ENCODE measurements at regions not wholly inside any gene's neighbourhood (a gene's known extent, or its start where the extent isn't known, plus 50 kb on each side); places are given as distances from the start of the nearest gene placed in this dataset.

- TF ChIP-seq, protein P1, sequence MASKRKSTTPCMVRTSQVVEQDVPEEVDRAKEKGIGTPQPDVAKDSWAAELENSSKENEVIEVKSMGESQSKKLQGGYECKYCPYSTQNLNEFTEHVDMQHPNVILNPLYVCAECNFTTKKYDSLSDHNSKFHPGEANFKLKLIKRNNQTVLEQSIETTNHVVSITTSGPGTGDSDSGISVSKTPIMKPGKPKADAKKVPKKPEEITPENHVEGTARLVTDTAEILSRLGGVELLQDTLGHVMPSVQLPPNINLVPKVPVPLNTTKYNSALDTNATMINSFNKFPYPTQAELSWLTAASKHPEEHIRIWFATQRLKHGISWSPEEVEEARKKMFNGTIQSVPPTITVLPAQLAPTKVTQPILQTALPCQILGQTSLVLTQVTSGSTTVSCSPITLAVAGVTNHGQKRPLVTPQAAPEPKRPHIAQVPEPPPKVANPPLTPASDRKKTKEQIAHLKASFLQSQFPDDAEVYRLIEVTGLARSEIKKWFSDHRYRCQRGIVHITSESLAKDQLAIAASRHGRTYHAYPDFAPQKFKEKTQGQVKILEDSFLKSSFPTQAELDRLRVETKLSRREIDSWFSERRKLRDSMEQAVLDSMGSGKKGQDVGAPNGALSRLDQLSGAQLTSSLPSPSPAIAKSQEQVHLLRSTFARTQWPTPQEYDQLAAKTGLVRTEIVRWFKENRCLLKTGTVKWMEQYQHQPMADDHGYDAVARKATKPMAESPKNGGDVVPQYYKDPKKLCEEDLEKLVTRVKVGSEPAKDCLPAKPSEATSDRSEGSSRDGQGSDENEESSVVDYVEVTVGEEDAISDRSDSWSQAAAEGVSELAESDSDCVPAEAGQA (IDR thresholded peaks at IDR 0.05; ENCODE audit: low read depth): no peak
- TF ChIP-seq, protein P1 (CRISPR knock-in tag; IDR thresholded peaks at IDR 0.05; ENCODE audit: borderline replicate concordance): no peak
- no peak for TF ChIP-seq ZNF333 (CRISPR knock-in tag; IDR thresholded peaks at IDR 0.05; ENCODE audit: borderline replicate concordance)
- no peak for TF ChIP-seq SMAD1 (CRISPR knock-in tag; IDR thresholded peaks at IDR 0.05; ENCODE audit: borderline replicate concordance, low read depth)
Measured at GRCh38 chr18:65983750-65984149, 232.9 kb downstream of the CDH7 start (continued).

GRCh38 chr18:65975536-65975935, 224.7 kb downstream of the CDH7 start:
- no peaks in the 10 kb centered on the region for H3K9me3 ChIP-seq (ENCODE audit: low read length)
- DNase-seq (ENCODE audit: low spot score) (no peak), FAIRE-seq (no peak), ATAC-seq (no peak)
- H3K4me1 ChIP-seq (ENCODE audit: insufficient read depth, low read length): no peaks in the 10 kb centered on the region
- intact Hi-C loops (cut with micrococcal nuclease; ENCODE audit: unreplicated experiment): no loop called here
- H3K36me3 ChIP-seq (replicated peaks in 1 of 2; ENCODE audit: control insufficient read depth in 1 of 2, insufficient read depth in 2 of 2, low read length in 2 of 2): no peaks in the 10 kb centered on the region
- no peak overlapping the region for H3K9ac ChIP-seq (ENCODE audit: insufficient read depth, low read depth, low read length)
- H3K4me3 ChIP-seq (replicated peaks in 1 of 3; ENCODE audit: insufficient read depth in 1 of 3, low read depth in 2 of 3, low read length in 3 of 3): no peak overlapping the region
- no peak overlapping the region for H2AFZ ChIP-seq (ENCODE audit: low read length)
- in situ Hi-C loops (cut with HindIII; ENCODE audit: extremely low pct_ligation_motif_present, low pct_unique_long_range_greater_than_20kb): no loop called here
- 10% methylated on average over 3 of the region's 3 CpGs for WGBS (ENCODE audit: low lambda C conversion rate)
- no peak overlapping the region for H3K4me2 ChIP-seq (ENCODE audit: low read depth, low read length)
- no peaks in the 10 kb centered on the region for H4K20me1 ChIP-seq (ENCODE audit: insufficient read depth, low read length)
- no TSS peak for BruUV-seq (replicated peaks)
- no peaks in the 10 kb centered on the region for H3K27me3 ChIP-seq (ENCODE audit: control insufficient read depth in 1 of 2, insufficient read depth in 2 of 2, low read length in 2 of 2)
- ChIA-PET CTCF (ENCODE audit: low intra/inter-chr PET ratio, low total read pairs) (no interaction called here), POLR2A (no interaction called here)
- no peak overlapping the region for H3K27ac ChIP-seq (ENCODE audit: extremely low read length, insufficient read depth, low read length)
- H3K79me2 ChIP-seq (ENCODE audit: insufficient read depth, low read length): no peaks in the 10 kb centered on the region
- TF ChIP-seq HOXA5 (CRISPR knock-in tag; IDR thresholded peaks at IDR 0.05): no peak
- TF ChIP-seq, protein P2, sequence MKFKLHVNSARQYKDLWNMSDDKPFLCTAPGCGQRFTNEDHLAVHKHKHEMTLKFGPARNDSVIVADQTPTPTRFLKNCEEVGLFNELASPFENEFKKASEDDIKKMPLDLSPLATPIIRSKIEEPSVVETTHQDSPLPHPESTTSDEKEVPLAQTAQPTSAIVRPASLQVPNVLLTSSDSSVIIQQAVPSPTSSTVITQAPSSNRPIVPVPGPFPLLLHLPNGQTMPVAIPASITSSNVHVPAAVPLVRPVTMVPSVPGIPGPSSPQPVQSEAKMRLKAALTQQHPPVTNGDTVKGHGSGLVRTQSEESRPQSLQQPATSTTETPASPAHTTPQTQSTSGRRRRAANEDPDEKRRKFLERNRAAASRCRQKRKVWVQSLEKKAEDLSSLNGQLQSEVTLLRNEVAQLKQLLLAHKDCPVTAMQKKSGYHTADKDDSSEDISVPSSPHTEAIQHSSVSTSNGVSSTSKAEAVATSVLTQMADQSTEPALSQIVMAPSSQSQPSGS (CRISPR knock-in tag; IDR thresholded peaks at IDR 0.05): no peak
- TF ChIP-seq, protein P3, sequence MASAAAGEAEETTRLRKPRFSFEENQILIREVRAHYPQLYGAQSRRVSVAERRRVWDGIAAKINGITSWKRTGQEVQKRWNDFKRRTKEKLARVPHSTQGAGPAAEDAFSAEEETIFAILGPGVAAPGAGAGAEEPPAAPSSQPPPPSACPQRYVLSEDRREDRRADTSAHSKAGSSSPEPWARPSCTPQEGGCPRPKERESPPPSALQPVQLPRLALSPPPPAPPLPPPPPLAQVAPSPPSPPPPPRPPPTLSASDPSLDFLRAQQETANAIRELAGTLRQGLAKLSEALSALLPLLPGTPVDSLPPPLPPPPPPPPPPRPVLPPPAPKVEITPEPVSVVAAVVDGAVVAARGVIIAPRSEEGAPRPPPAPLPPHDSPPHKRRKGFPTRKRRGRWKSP (CRISPR knock-in tag; IDR thresholded peaks at IDR 0.05): no peak
- TF ChIP-seq ZNF335 (CRISPR knock-in tag; IDR thresholded peaks at IDR 0.05): no peak
- TF ChIP-seq, protein P4, sequence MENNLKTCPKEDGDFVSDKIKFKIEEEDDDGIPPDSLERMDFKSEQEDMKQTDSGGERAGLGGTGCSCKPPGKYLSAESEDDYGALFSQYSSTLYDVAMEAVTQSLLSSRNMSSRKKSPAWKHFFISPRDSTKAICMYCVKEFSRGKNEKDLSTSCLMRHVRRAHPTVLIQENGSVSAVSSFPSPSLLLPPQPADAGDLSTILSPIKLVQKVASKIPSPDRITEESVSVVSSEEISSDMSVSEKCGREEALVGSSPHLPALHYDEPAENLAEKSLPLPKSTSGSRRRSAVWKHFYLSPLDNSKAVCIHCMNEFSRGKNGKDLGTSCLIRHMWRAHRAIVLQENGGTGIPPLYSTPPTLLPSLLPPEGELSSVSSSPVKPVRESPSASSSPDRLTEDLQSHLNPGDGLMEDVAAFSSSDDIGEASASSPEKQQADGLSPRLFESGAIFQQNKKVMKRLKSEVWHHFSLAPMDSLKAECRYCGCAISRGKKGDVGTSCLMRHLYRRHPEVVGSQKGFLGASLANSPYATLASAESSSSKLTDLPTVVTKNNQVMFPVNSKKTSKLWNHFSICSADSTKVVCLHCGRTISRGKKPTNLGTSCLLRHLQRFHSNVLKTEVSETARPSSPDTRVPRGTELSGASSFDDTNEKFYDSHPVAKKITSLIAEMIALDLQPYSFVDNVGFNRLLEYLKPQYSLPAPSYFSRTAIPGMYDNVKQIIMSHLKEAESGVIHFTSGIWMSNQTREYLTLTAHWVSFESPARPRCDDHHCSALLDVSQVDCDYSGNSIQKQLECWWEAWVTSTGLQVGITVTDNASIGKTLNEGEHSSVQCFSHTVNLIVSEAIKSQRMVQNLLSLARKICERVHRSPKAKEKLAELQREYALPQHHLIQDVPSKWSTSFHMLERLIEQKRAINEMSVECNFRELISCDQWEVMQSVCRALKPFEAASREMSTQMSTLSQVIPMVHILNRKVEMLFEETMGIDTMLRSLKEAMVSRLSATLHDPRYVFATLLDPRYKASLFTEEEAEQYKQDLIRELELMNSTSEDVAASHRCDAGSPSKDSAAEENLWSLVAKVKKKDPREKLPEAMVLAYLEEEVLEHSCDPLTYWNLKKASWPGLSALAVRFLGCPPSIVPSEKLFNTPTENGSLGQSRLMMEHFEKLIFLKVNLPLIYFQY (CRISPR knock-in tag; IDR thresholded peaks at IDR 0.05; ENCODE audit: borderline replicate concordance): no peak
- TF ChIP-seq SMARCC2 (IDR thresholded peaks at IDR 0.05): no peak
- TF ChIP-seq ATRX (CRISPR knock-in tag; IDR thresholded peaks at IDR 0.05; ENCODE audit: borderline replicate concordance): no peak
